ENCODE measurements at regions not wholly inside any gene's neighbourhood (a gene's known extent, or its start where the extent isn't known, plus 50 kb on each side); places are given as distances from the start of the nearest gene placed in this dataset.

GRCh38 chr7:45414226-45414625 lies 159.9 kb upstream of the ADCY1 start:
- TF ChIP-seq CTCF (IDR thresholded peaks at IDR 0.05; ENCODE audit: unreplicated experiment in 3 of 3), result no peak
- Mint-ChIP-seq H3K36me3 (ENCODE audit: low read depth) (no peaks in the 10 kb centered on the region), H3K9me3 (peaks cover 3% of the 10 kb centered on the region), H3K27me3 (ENCODE audit: low read depth) (no peaks in the 10 kb centered on the region), H3K4me1 (no peaks in the 10 kb centered on the region), H3K27ac (no peak overlapping the region), H3K4me3 (no peak overlapping the region)

GRCh38 chr7:45415265-45415664 lies 158.9 kb upstream of the ADCY1 start:
- no peaks in the 10 kb centered on the region for H3K36me3 Mint-ChIP-seq (ENCODE audit: low read depth)
- H3K27ac Mint-ChIP-seq, result no peak overlapping the region
- H3K4me1 Mint-ChIP-seq, result no peaks in the 10 kb centered on the region
- no peak for TF ChIP-seq CTCF (IDR thresholded peaks at IDR 0.05; ENCODE audit: unreplicated experiment in 3 of 3)
- H3K27me3 Mint-ChIP-seq (ENCODE audit: low read depth), result no peaks in the 10 kb centered on the region
- H3K9me3 Mint-ChIP-seq, result peaks cover 3% of the 10 kb centered on the region
- no peak overlapping the region for H3K4me3 Mint-ChIP-seq

- H3K27ac Mint-ChIP-seq, result no peak overlapping the region
- H3K27me3 Mint-ChIP-seq (ENCODE audit: low read depth), result no peaks in the 10 kb centered on the region
- TF ChIP-seq CTCF (IDR thresholded peaks at IDR 0.05; ENCODE audit: unreplicated experiment in 3 of 3), result no peak
- H3K4me3 Mint-ChIP-seq, result no peak overlapping the region
- no peaks in the 10 kb centered on the region for H3K36me3 Mint-ChIP-seq (ENCODE audit: low read depth)
- H3K9me3 Mint-ChIP-seq, result no peaks in the 10 kb centered on the region
- peaks cover 3% of the 10 kb centered on the region for H3K4me1 Mint-ChIP-seq
These were observed 157.3 kb upstream of the ADCY1 start for GRCh38 chr7:45416846-45417245.

GRCh38 chr7:45417268-45417667 lies 156.9 kb upstream of the ADCY1 start:
- Mint-ChIP-seq H3K4me3 (no peak overlapping the region), H3K4me1 (peaks cover 5% of the 10 kb centered on the region), H3K36me3 (ENCODE audit: low read depth) (no peaks in the 10 kb centered on the region), H3K9me3 (no peaks in the 10 kb centered on the region), H3K27me3 (ENCODE audit: low read depth) (no peaks in the 10 kb centered on the region), H3K27ac (no peak overlapping the region)
- no peak for TF ChIP-seq CTCF (IDR thresholded peaks at IDR 0.05; ENCODE audit: unreplicated experiment in 3 of 3)

- H3K36me3 Mint-ChIP-seq (ENCODE audit: low read depth), result no peaks in the 10 kb centered on the region
- no peak overlapping the region for H3K27ac Mint-ChIP-seq
- no peak overlapping the region for H3K4me3 Mint-ChIP-seq
- H3K27me3 Mint-ChIP-seq (ENCODE audit: low read depth), result no peaks in the 10 kb centered on the region
- peaks cover 5% of the 10 kb centered on the region for H3K4me1 Mint-ChIP-seq
- TF ChIP-seq CTCF (IDR thresholded peaks at IDR 0.05; ENCODE audit: unreplicated experiment in 3 of 3), result no peak
- no peaks in the 10 kb centered on the region for H3K9me3 Mint-ChIP-seq
These were observed 156.4 kb upstream of the ADCY1 start for GRCh38 chr7:45417735-45418134.

- Mint-ChIP-seq H3K36me3 (ENCODE audit: low read depth) (no peaks in the 10 kb centered on the region), H3K4me3 (no peak overlapping the region), H3K27ac (no peak overlapping the region), H3K9me3 (no peaks in the 10 kb centered on the region), H3K4me1 (peaks cover 5% of the 10 kb centered on the region), H3K27me3 (ENCODE audit: low read depth) (no peaks in the 10 kb centered on the region)
- TF ChIP-seq CTCF (IDR thresholded peaks at IDR 0.05; ENCODE audit: unreplicated experiment in 3 of 3), result no peak
These were observed 153.2 kb upstream of the ADCY1 start for GRCh38 chr7:45420843-45421495.

Data from nephron (organoid).